NOMO-1 treated with DMSO at 0.1 percent for 48 hours (cell line): ENCODE measurements at regions not wholly inside any gene's neighbourhood (a gene's known extent, or its start where the extent isn't known, plus 50 kb on each side); places are given as distances from the start of the nearest gene placed in this dataset.
"Not testable (repeated sequence)": the region's sequence is repeated elsewhere in the genome, so short reads cannot be mapped to it uniquely, and the experiment has no call there.

Experiments
- DNase-seq: peaks from one replicate; lab custom pipeline; 2025; ENCODE audit not compliant: unreplicated experiment; lab: John Stamatoyannopoulos, UW

- no peak for DNase-seq
Measured at GRCh38 chr13:23947893-23948292, 50.6 kb upstream of the C1QTNF9B start.

GRCh38 chr13:23949200-23949599 is 51.9 kb upstream of the C1QTNF9B start:
- DNase-seq = no peak

- no peak for DNase-seq
Measured at GRCh38 chr13:23949736-23950135, 52.4 kb upstream of the C1QTNF9B start.

- no peak for DNase-seq
Measured at GRCh38 chr13:23950736-23951510, 53.6 kb upstream of the C1QTNF9B start.

- no peak for DNase-seq
Measured at GRCh38 chr13:23952796-23953195, 55.5 kb upstream of the C1QTNF9B start.

GRCh38 chr13:23953860-23954512 is 56.7 kb upstream of the C1QTNF9B start:
- no peak for DNase-seq

GRCh38 chr13:23955064-23955463 is 57.8 kb upstream of the C1QTNF9B start:
- no peak for DNase-seq

- DNase-seq = no peak
Measured at GRCh38 chr13:23956106-23956505, 58.8 kb upstream of the C1QTNF9B start.

- DNase-seq = no peak
Measured at GRCh38 chr13:23957981-23958380, 60.7 kb upstream of the C1QTNF9B start.

- no peak for DNase-seq
Measured at GRCh38 chr13:23959231-23959862, 62.0 kb upstream of the C1QTNF9B start.

- DNase-seq = peak; percentile 23
Measured at GRCh38 chr13:23960566-23961156, 63.4 kb upstream of the C1QTNF9B start.

GRCh38 chr13:23963184-23963931 is 66.1 kb upstream of the C1QTNF9B start:
- no peak for DNase-seq

- no peak for DNase-seq
Measured at GRCh38 chr13:23963947-23964346, 66.6 kb upstream of the C1QTNF9B start.

GRCh38 chr13:23965346-23965745 is 68.0 kb upstream of the C1QTNF9B start:
- DNase-seq = no peak

GRCh38 chr13:23966221-23966690 is 69.0 kb upstream of the C1QTNF9B start:
- no peak for DNase-seq

- DNase-seq = no peak
Measured at GRCh38 chr13:23966691-23967615, 69.7 kb upstream of the C1QTNF9B start.

GRCh38 chr13:23967792-23968191 is 70.5 kb upstream of the C1QTNF9B start:
- DNase-seq = not testable (repeated sequence)

- DNase-seq = no peak
Measured at GRCh38 chr13:23969647-23970046, 72.3 kb upstream of the C1QTNF9B start.

GRCh38 chr13:23979361-23980159 is 82.3 kb upstream of the C1QTNF9B start:
- peak; percentile 57 for DNase-seq
